Tibial nerve (tissue), 3 donors: ENCODE measurements at regions not wholly inside any gene's neighbourhood (a gene's known extent, or its start where the extent isn't known, plus 50 kb on each side); places are given as distances from the start of the nearest gene placed in this dataset.

Source experiments
- CTCF ChIP-seq, 5 experiments: fragments of 200-600 bp in 3 of 5; fragments of 450-650 bp in 2 of 5; sonication (generic) in 3 of 5; IDR thresholded peaks; one replicate each; pipeline ENCODE4 v1.5.1; 2016 to 2019; ENCODE audit warnings: antibody characterized with exemption in 5 of 5, mild to moderate bottlenecking in 3 of 5, moderate library complexity in 2 of 5
- POLR2A ChIP-seq, 2 donors: fragments of 450-650 bp; IDR thresholded peaks; one replicate each; pipeline ENCODE4 v1.6.1; 2017; ENCODE audit warnings: antibody characterized with exemption in 2 of 2, mild to moderate bottlenecking in 2 of 2, moderate library complexity in 2 of 2

GRCh38 chr18:21168880-21169279, 57.3 kb upstream of the ROCK1 start:
- TF ChIP-seq CTCF (IDR thresholded peaks at IDR 0.05) (no peak), POLR2A (IDR thresholded peaks at IDR 0.05) (no peak)
